ENCODE measurements at regions not wholly inside any gene's neighbourhood (a gene's known extent, or its start where the extent isn't known, plus 50 kb on each side); places are given as distances from the start of the nearest gene placed in this dataset.

- no peak for TF ChIP-seq CTCF (conservative IDR thresholded peaks at IDR 0.05; ENCODE audit: low read depth in 2 of 2)
- TF ChIP-seq REST (IDR thresholded peaks at IDR 0.05; ENCODE audit: unreplicated experiment) = no peak
- no peak for TF ChIP-seq POLR2AphosphoS5 (IDR thresholded peaks at IDR 0.05; ENCODE audit: low read depth)
These were observed 120.4 kb downstream of the CHD9NB start for GRCh38 chr16:52932321-52932720.

Measured in GM23338 (cell line).